PC-3 (cell line): ENCODE measurements at regions not wholly inside any gene's neighbourhood (a gene's known extent, or its start where the extent isn't known, plus 50 kb on each side); places are given as distances from the start of the nearest gene placed in this dataset.

Experiments used
- CTCF ChIP-seq: fragments of 300-600 bp; sonication (generic); conservative IDR thresholded peaks from 2 replicates; pipeline ENCODE4 v1.5.1; 2017; ENCODE audit warnings: antibody characterized with exemption, low read depth, mild to moderate bottlenecking, low read length
- EZH2 ChIP-seq: fragments of 300-600 bp; sonication (generic); IDR thresholded peaks from one replicate; pipeline ENCODE4 v1.6.1; 2017; ENCODE audit warnings: antibody characterized with exemption, mild to moderate bottlenecking, low read length; ENCODE audit not compliant: unreplicated experiment

DNA sequence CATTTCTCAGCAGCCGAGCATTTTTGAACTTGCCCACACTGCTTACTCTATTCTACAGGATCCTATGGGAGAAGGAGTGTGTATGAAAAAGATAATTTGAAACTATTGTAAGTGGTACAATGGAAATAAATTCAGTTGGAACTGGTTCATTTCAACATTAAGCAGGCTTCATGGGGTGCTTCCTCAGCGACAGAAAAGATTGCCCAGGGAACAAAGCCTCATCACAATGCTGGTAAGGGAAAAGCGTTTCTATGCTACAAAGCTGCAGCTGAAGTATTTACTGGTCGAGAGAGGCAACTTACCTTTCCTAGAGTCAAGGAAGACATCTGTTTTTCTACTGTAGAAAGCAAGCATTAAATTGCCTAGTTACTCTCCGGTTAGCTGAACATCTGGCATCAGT, 568.2 kb upstream of the ZP4 start:
- no peak for TF ChIP-seq CTCF
- no peak for TF ChIP-seq EZH2
